Ammon's horn (tissue), 1 donor: ENCODE measurements at regions not wholly inside any gene's neighbourhood (a gene's known extent, or its start where the extent isn't known, plus 50 kb on each side); places are given as distances from the start of the nearest gene placed in this dataset.
"Not testable (repeated sequence)": the region's sequence is repeated elsewhere in the genome, so short reads cannot be mapped to it uniquely, and the experiment has no call there.

Experiments used
- DNase-seq: peaks from one replicate; pipeline ENCODE4 v3.0.0-alpha.2; 2016; ENCODE audit warnings: low spot score

- no peak for DNase-seq
These were observed 51.4 kb upstream of the S1PR1 start for GRCh38 chr1:101185421-101185820.

- no peak for DNase-seq
These were observed 53.5 kb upstream of the S1PR1 start for GRCh38 chr1:101183388-101183699.

GRCh38 chr1:101182627-101183387, 54.0 kb upstream of the S1PR1 start:
- DNase-seq = no peak

GRCh38 chr1:101181930-101182329, 54.9 kb upstream of the S1PR1 start:
- no peak for DNase-seq

DNA sequence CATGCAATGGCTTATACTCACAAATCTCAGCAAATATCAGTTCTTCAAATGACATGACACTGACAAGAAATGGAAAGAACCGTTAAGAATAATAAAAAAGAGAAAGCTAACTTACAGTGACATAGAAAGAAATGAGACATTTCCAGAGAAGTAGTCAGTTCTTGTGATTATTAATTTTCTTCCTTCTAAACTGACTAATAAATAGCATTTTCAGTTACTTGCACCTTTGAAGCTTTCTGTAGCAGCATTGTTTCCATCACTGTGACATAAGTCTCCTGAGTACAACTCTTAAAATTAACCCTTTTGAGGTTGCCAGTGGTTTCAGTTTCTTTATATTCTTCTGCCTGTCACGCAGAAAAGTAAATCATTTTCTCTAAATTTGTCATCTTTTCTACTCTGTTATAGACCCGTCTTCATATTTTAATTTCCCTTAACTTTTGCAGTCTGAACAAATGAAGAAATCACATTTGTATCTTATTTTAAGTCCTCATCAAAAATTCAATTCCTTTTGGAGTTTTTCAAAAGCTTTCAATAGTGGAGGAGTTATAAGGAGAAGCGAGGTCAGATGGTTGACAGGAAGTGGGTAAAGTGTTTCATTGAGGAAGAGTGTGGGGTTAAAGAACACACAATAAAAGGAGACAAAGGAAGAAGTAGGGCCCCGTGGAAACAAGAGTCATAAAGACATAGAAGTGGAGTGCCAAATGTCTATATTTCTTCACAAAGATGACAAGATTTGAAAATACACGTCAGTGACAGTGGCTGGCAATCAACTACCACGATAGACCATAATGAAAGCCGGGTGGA, 57.9 kb upstream of the S1PR1 start:
- no peak for DNase-seq

- DNase-seq = no peak
These were observed 58.5 kb upstream of the S1PR1 start for GRCh38 chr1:101178341-101178687.

- no peak for DNase-seq
These were observed 60.9 kb upstream of the S1PR1 start for GRCh38 chr1:101175886-101176285.

DNA sequence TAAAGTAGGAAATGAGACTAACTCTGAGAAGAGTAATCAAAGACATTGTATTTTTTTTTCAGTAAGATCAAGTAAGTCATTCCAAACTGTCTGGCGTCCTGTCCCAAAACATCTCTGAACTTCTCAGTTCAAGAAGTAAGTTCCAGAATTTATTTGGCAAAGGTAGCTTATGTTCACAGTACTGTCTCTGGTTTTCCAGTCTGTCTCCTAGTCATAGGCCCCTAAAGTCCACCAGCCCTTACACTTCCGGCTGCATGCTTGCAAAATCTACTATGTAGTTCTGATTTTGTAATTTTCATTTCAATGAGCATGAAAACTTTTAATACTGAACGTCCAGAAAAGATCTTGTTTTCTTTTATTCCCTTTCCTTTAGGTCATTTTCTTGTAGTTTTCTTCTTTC, 61.4 kb upstream of the S1PR1 start:
- no peak for DNase-seq

GRCh38 chr1:101174722-101175121, 62.1 kb upstream of the S1PR1 start:
- no peak for DNase-seq

DNA sequence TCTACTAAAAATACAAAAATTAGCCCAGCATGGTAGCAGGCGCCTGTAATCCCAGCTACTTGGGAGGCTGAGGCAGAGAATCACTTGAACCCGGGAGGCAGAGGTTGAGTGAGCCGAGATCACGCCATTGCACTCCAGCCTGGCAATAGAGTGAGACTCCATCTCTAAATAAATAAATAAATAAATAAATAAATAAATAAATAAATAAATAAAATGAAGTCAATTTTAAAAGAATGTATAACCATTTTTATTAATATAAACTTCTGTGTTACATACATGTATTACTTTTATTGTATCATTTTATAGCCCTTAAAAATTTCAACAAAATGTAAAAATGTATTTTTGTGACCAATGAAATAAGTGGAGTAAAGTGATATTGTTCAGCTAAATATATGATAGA, 62.5 kb upstream of the S1PR1 start:
- DNase-seq = not testable (repeated sequence)

- DNase-seq = no peak
These were observed 66.2 kb upstream of the S1PR1 start for GRCh38 chr1:101170506-101171050.

GRCh38 chr1:101167891-101168290, 68.9 kb upstream of the S1PR1 start:
- no peak for DNase-seq

- DNase-seq = no peak
These were observed 70.2 kb upstream of the S1PR1 start for GRCh38 chr1:101166583-101167120.

GRCh38 chr1:101165954-101166353, 70.9 kb upstream of the S1PR1 start:
- no peak for DNase-seq

DNA sequence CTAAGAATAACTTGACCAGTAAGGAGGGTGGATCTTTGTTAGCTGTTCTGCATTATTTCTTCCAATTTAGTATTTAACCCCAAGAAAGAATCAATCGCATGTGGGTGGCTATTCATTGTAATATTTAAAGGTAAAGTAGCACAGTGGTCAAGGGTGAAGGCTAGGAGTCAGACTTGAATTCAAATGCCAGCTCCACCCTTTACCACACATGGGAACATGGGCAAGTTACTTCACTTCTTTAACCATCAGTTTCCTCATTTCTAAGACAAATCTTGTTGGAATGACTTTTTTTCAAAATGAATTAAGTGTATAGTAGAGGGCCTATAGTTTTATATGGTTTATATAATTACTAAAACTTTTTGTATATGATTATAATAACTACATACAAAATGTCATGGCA, 71.3 kb upstream of the S1PR1 start:
- no peak for DNase-seq

GRCh38 chr1:101164776-101165175, 72.0 kb upstream of the S1PR1 start:
- DNase-seq = no peak

DNA sequence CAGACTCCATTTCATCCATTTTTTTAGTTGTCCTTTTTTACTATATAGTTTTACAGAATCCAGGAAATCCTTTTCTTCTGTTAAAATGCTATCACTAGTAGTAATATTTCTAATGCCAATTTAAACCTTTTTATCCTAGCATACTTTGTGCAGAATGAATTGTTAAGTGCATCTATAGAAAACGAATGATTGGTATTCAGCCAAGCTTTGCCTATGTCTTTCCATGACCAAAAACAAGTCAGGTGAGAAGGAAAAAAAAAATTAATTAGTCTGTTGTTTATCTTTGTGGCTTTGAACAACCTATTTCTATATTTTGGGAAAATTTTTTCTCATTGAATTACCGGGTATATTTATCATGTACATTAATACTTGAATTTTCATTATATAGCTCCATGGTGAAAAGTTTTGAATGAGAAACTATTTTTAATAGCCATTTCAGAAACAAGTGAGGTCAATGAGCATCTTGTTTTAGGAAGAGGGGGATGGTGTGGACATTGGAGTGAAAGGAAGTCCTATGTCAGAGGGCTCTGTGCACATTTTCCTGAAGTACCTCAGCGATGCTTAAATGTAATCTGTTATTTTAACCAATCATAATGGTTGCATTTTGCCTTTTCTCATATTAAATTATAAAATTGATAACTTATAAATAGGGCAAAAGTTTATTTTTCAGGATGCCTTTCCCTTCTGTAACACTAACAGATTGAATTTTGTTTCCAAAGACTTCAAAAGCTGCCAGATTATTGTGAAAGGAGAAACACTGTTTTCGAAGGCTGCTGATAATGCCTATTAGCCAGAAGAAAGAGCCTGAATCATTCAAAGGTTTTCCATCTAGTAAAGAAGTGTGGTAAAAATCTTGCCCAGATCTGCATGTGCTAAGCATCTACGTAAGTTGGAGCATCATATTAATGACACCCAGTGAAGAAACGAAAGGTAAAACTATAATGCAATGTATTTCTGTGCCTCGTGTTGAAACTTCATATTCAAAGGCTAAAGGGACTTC, 73.8 kb upstream of the S1PR1 start:
- no peak for DNase-seq

DNA sequence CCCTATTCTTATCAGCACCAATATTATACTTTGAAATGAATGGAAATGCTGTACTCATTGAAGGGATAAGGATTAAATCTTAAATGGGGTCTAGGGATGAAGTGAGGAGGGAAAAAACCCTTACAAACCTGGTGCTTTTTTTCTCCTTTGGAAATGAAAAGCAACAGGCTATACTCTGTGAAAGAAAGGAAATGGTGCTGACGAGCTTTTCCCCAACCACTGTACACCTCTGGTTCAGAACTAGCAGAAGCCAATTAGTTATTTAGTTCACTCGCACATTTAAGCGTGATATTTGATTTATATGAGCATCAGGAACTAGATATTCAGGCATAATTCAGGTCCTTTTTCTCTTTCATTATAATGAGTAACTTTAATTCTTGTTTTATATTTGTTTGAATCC, 74.5 kb upstream of the S1PR1 start:
- no peak for DNase-seq

DNA sequence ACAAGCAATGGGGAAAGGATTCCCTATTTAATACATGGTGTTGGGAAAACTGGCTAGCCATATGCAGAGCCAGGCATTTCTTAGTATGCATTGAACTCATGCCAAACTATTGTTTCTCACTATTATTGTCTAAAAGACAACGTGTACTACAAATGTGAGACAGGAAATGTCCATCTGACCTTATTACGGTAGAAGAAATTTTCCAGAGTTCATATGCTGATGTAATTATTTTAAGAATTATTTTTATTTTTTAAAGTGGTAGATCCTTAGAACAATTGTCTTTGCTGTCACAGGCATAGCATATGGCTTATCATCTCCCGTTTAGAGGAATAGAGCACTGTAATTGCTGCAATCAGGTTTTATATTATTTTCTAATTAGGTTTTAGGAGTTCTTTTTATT, 75.2 kb upstream of the S1PR1 start:
- DNase-seq = no peak

DNA sequence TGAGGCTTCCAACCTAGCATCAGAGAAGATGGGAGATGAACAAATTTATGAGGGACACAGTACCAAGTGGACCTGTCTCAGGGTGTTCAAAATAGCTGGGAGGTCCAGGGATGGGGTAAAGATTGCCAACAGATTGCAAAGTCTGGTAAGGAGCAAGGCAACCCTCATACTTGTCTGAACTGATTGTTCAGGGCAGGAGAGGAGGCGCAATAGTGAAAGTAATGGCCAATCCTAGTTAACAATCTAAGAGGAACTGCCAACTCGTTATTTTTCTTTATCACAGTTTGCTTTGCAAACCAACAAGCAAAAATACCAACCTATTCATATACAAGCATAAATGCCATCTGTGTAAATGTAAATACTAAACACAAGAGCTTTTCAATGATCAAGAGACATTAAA, 78.4 kb upstream of the S1PR1 start:
- DNase-seq = no peak

DNA sequence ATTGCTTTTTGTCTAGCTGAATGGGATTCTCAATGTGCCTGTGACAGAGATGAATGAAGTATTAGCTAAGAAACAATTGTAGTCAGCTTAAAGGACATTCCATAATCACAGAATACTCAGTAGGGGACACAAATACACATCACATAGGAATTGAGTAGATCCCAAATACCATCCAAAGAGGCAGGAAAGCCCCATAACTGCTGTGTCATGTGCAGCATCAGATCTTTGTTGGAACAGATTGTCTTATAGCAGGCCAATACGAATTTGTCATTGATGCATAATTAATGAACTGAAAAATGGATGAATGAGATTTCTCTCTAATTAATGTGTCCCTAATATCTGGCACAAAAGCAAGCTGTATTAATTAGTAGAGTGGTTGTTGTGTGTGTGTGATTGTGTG, 82.3 kb upstream of the S1PR1 start:
- DNase-seq = no peak

DNA sequence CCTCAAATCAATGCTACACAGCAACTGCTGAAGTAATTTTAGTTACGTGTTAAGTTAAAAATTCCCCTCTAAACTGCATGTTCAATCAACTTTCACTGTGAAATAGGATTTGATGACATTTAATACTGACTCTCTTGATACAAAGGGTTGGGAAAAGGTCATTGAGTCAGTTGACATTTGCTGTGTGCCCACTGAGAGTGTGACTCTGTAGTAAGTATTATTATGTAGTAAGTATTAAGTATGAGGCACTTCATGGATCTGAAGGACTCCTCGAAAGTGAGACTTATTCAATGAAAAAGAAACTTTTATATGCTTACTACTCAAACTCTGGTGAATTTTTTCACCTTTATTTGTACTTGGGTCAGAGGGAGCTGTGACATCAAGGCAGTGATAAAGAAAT, 83.1 kb upstream of the S1PR1 start:
- no peak for DNase-seq
